SK-N-DZ (cell line): ENCODE measurements at regions not wholly inside any gene's neighbourhood (a gene's known extent, or its start where the extent isn't known, plus 50 kb on each side); places are given as distances from the start of the nearest gene placed in this dataset.

Experiments
- DNase-seq: peaks from one replicate; pipeline ENCODE4 v3.0.0-alpha.2; 2015; ENCODE audit warnings: low spot score

- DNase-seq: no peak
Measured at GRCh38 chr16:64060631-64061030, 1061.2 kb downstream of the CDH11 start.

GRCh38 chr16:64058685-64059084 lies 1063.2 kb downstream of the CDH11 start:
- DNase-seq: no peak

- peak; percentile 1 for DNase-seq
Measured at GRCh38 chr16:64051824-64052223, 1070.0 kb downstream of the CDH11 start.

- DNase-seq: no peak
Measured at GRCh38 chr16:64047878-64048277, 1074.0 kb downstream of the CDH11 start.

- DNase-seq: no peak
Measured at GRCh38 chr16:64047207-64047606, 1074.7 kb downstream of the CDH11 start.

GRCh38 chr16:64035337-64035736 lies 1086.5 kb downstream of the CDH11 start:
- no peak for DNase-seq

- no peak for DNase-seq
Measured at GRCh38 chr16:64019339-64019738, 1102.5 kb downstream of the CDH11 start.

- DNase-seq: no peak
Measured at GRCh38 chr16:64017796-64018195, 1104.1 kb downstream of the CDH11 start.

- no peak for DNase-seq
Measured at GRCh38 chr16:64013856-64014255, 1108.0 kb downstream of the CDH11 start.

- DNase-seq: no peak
Measured at GRCh38 chr16:64012166-64012565, 1109.7 kb downstream of the CDH11 start.

- DNase-seq: no peak
Measured at GRCh38 chr16:64011650-64012049, 1110.2 kb downstream of the CDH11 start.

GRCh38 chr16:64008131-64008530 lies 1113.7 kb downstream of the CDH11 start:
- no peak for DNase-seq

- peak; percentile 20 for DNase-seq
Measured at GRCh38 chr16:64004116-64004515, 1117.7 kb downstream of the CDH11 start.

- DNase-seq: no peak
Measured at GRCh38 chr16:63995025-63995424, 1126.8 kb downstream of the CDH11 start.

- DNase-seq: no peak
Measured at GRCh38 chr16:63983401-63983800, 1138.5 kb downstream of the CDH11 start.

GRCh38 chr16:63982741-63983140 lies 1139.1 kb downstream of the CDH11 start:
- no peak for DNase-seq

GRCh38 chr16:63982110-63982509 lies 1139.8 kb downstream of the CDH11 start:
- no peak for DNase-seq

- no peak for DNase-seq
Measured at GRCh38 chr16:63981639-63982038, 1140.2 kb downstream of the CDH11 start.

- DNase-seq: no peak
Measured at GRCh38 chr16:63980763-63981162, 1141.1 kb downstream of the CDH11 start.

GRCh38 chr16:63978240-63978639 lies 1143.6 kb downstream of the CDH11 start:
- DNase-seq: no peak

GRCh38 chr16:63976345-63976744 lies 1145.5 kb downstream of the CDH11 start:
- no peak for DNase-seq

GRCh38 chr16:63975669-63976068 lies 1146.2 kb downstream of the CDH11 start:
- no peak for DNase-seq

- no peak for DNase-seq
Measured at GRCh38 chr16:63967966-63968365, 1153.9 kb downstream of the CDH11 start.

- no peak for DNase-seq
Measured at GRCh38 chr16:63960321-63960720, 1161.5 kb downstream of the CDH11 start.

GRCh38 chr16:63947022-63947421 lies 1174.8 kb downstream of the CDH11 start:
- DNase-seq: no peak
